Esophagus muscularis mucosa (tissue), 4 donors: ENCODE measurements at regions not wholly inside any gene's neighbourhood (a gene's known extent, or its start where the extent isn't known, plus 50 kb on each side); places are given as distances from the start of the nearest gene placed in this dataset.

Experiments
- DNase-seq: peaks from one replicate; pipeline ENCODE4 v3.0.0-alpha.2; 2017; ENCODE audit errors: extremely low spot score
- H3K27ac ChIP-seq, 4 donors: fragments of 200-600 bp; sonication (generic); replicated peaks in 1 of 4; 1 replicate in 3 of 4; 2 replicates in 1 of 4; pipeline ENCODE4 v1.5.1; 2016 to 2019; ENCODE audit warnings: mild to moderate bottlenecking in 1 of 4
- H3K27me3 ChIP-seq, 4 donors: fragments of 200-600 bp; sonication (generic); one replicate each; pipeline versions ENCODE4 v1.5.1 to v1.6.0; 2016 to 2019
- H3K36me3 ChIP-seq, 4 donors: fragments of 200-600 bp; sonication (generic); one replicate each; pipeline ENCODE4 v1.5.1; 2016 to 2019
- H3K4me1 ChIP-seq, 4 donors: fragments of 200-600 bp; sonication (generic); one replicate each; pipeline ENCODE4 v1.5.1; 2016 to 2019
- H3K4me3 ChIP-seq, 4 donors: fragments of 200-600 bp; sonication (generic); 1 replicate in 2 of 4; 2 replicates in 2 of 4; pipeline ENCODE4 v1.5.1; 2016 to 2019; ENCODE audit warnings: mild to moderate bottlenecking in 4 of 4, moderate library complexity in 1 of 4
- H3K9me3 ChIP-seq, 4 donors: fragments of 200-600 bp; sonication (generic); 1 replicate in 3 of 4; 2 replicates in 1 of 4; pipeline ENCODE4 v1.5.1; 2016 to 2019
- EP300 ChIP-seq: sonication (generic); formaldehyde crosslinking; IDR thresholded peaks from one replicate; pipeline ENCODE4 v1.6.1; 2017; ENCODE audit warnings: antibody characterized with exemption
- POLR2A ChIP-seq: fragments of 450-650 bp; IDR thresholded peaks from one replicate; pipeline ENCODE4 v1.6.1; 2017; ENCODE audit warnings: antibody characterized with exemption, moderate library complexity, mild to moderate bottlenecking, low read depth
- POLR2AphosphoS5 ChIP-seq, 2 donors: sonication (generic); formaldehyde crosslinking; IDR thresholded peaks; one replicate each; pipeline ENCODE4 v1.6.1; 2017; ENCODE audit warnings: antibody characterized with exemption in 2 of 2
- WGBS: methylation state at CpG from one replicate; pipeline ENCODE4 v1.1.5; 2018; 5-methylcytosine and 5-hydroxymethylcytosine counted together
- intact Hi-C: fragments of 100-400 bp; cut with DNase I; formaldehyde crosslinking; loops from one replicate; pipeline ENCODE4 v1.15.1; 2023
- TF ChIP-seq, protein P1 (sequence below), 3 experiments: fragments of 200-600 bp in 2 of 3; fragments of 450-650 bp in 1 of 3; sonication (generic) in 2 of 3; IDR thresholded peaks; one replicate each; pipeline ENCODE4 v1.5.1; 2017 to 2019; ENCODE audit warnings: antibody characterized with exemption in 3 of 3, mild to moderate bottlenecking in 2 of 3, moderate library complexity in 1 of 3

DNA sequence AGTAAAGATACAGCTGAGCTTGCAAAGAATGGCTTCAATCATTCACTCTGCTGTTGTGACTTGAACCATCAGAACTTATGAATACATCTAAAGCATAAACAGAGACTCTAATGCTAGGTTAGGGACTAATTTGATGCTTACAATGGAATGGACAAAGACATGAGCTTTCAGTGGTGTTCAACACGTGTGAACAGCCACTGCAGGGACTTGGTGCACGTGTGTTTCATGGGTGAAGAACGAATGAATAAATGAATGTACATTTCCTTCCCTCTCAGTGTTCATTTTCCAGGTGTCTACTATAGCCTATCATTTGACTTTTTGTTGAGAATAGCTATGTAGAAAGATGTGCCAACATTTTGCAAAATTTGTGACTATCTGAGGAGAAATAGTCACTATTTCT, 98.3 kb downstream of the VIP start:
- intact Hi-C loops, result no loop called here
- Histone ChIP-seq H3K27ac (no peak overlapping the region), H3K27me3 (no peaks in the 10 kb centered on the region), H3K4me3 (no peak overlapping the region), H3K4me1 (no peaks in the 10 kb centered on the region), H3K36me3 (no peaks in the 10 kb centered on the region), H3K9me3 (no peaks in the 10 kb centered on the region)
- no peak for DNase-seq
- no peak for TF ChIP-seq POLR2A
- no peak for TF ChIP-seq POLR2AphosphoS5 (IDR thresholded peaks at IDR 0.05)
- no peak for TF ChIP-seq EP300
- TF ChIP-seq, protein P1, sequence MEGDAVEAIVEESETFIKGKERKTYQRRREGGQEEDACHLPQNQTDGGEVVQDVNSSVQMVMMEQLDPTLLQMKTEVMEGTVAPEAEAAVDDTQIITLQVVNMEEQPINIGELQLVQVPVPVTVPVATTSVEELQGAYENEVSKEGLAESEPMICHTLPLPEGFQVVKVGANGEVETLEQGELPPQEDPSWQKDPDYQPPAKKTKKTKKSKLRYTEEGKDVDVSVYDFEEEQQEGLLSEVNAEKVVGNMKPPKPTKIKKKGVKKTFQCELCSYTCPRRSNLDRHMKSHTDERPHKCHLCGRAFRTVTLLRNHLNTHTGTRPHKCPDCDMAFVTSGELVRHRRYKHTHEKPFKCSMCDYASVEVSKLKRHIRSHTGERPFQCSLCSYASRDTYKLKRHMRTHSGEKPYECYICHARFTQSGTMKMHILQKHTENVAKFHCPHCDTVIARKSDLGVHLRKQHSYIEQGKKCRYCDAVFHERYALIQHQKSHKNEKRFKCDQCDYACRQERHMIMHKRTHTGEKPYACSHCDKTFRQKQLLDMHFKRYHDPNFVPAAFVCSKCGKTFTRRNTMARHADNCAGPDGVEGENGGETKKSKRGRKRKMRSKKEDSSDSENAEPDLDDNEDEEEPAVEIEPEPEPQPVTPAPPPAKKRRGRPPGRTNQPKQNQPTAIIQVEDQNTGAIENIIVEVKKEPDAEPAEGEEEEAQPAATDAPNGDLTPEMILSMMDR (IDR thresholded peaks at IDR 0.05), result no peak
- 80% methylated on average over 3 of the region's 3 CpGs for WGBS

DNA sequence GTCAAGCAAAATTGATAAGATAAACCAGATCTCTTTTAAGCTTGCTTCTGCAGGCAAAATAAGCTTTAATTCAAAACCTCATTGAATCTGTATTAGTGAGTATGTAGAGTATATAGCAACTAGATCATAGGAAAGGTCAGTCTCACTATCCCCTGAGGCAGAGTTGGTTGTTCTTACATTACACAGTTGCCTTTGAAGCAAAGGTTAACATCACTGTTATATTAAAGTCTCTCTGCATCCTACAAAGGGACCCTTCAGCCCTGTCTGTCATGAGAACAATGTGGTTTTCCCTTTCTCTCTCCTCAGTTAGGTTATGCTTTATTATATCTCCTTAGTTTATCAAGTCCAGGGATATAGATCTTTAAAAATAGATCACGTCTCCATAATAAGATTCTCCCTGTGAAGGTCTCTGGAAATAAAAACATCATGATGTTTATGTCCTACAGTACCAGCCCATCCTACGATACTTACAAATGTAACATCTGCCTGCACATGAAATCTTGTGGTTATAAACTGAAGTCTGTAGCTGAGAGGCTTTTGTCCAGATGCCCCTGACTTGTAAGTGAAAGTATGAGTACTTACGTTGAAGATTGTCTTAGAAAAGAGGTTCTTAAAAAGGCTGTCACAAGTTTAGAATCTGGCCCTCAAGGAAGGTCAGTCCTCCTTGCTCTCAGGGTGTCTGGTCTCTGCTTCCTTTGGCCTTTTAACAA, 103.6 kb downstream of the VIP start:
- Histone ChIP-seq H3K9me3 (no peaks in the 10 kb centered on the region), H3K27ac (no peak overlapping the region), H3K4me3 (no peak overlapping the region), H3K36me3 (no peaks in the 10 kb centered on the region), H3K27me3 (peaks cover 0 to 5% (median 0%) of the 10 kb centered on the region in 4 donors), H3K4me1 (no peaks in the 10 kb centered on the region)
- WGBS, result 66% methylated on average over 3 of the region's 3 CpGs
- DNase-seq, result no peak
- intact Hi-C loops, result no loop called here
- TF ChIP-seq EP300, result no peak

DNA sequence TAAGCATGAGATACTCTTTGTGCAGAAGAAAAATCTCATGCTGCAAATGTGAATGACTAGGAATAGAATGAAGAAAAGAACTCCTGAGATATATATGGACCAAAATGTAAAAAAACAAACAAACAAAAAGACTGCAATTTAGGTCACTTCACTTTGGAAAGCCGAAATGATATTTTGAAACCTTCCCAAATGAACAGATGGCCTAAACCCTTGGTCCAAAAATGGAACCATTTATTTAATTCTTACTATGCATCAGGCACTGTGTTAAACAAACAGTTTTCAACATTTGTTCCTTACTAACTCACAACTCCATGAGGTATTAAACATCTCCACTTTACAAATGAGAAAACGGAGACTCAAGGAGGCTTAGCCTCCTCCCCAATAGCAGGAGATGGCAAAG, 107.5 kb downstream of the VIP start:
- peaks cover 0 to 5% (median 0%) of the 10 kb centered on the region in 4 donors for H3K27me3 ChIP-seq
- TF ChIP-seq EP300 (no peak), POLR2AphosphoS5 (IDR thresholded peaks at IDR 0.05) (no peak), POLR2A (no peak)
- TF ChIP-seq, protein P1 (IDR thresholded peaks at IDR 0.05), result no peak
- WGBS, result 40% methylated on average over 2 of the region's 2 CpGs
- no peak for DNase-seq
- H3K36me3 ChIP-seq, result no peaks in the 10 kb centered on the region
- H3K4me3 ChIP-seq, result no peak overlapping the region
- H3K27ac ChIP-seq, result no peak overlapping the region
- H3K4me1 ChIP-seq, result no peaks in the 10 kb centered on the region
- no peaks in the 10 kb centered on the region for H3K9me3 ChIP-seq
- intact Hi-C loops, result no loop called here

DNA sequence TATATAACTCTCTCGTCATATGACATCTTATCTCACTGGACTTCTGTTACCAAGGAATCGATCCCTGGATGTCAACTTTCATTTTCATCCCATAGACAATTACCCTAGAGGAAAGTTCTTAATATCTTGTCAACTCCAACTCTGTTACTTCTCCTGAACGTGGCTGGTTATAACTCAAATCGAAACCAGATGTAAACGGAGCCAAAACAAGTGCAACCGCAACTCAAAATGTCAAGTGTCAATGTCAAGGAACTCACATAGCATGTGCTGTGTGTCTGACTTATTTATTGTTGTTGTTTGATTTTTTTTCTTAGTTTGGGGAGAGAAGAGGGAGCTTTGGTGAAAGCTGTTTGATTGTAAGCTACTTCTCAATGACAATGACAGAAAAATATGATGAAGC, 108.6 kb downstream of the VIP start:
- no peaks in the 10 kb centered on the region for H3K36me3 ChIP-seq
- DNase-seq, result no peak
- peaks cover 0 to 5% (median 0%) of the 10 kb centered on the region in 4 donors for H3K27me3 ChIP-seq
- WGBS, result 63% methylated on average over 6 of the region's 6 CpGs
- intact Hi-C loops, result no loop called here
- H3K4me3 ChIP-seq, result no peak overlapping the region
- no peak overlapping the region for H3K27ac ChIP-seq
- no peaks in the 10 kb centered on the region for H3K4me1 ChIP-seq
- no peaks in the 10 kb centered on the region for H3K9me3 ChIP-seq
- TF ChIP-seq POLR2AphosphoS5 (IDR thresholded peaks at IDR 0.05) (no peak), POLR2A (no peak), EP300 (no peak)
- TF ChIP-seq, protein P1 (IDR thresholded peaks at IDR 0.05), result no peak

DNA sequence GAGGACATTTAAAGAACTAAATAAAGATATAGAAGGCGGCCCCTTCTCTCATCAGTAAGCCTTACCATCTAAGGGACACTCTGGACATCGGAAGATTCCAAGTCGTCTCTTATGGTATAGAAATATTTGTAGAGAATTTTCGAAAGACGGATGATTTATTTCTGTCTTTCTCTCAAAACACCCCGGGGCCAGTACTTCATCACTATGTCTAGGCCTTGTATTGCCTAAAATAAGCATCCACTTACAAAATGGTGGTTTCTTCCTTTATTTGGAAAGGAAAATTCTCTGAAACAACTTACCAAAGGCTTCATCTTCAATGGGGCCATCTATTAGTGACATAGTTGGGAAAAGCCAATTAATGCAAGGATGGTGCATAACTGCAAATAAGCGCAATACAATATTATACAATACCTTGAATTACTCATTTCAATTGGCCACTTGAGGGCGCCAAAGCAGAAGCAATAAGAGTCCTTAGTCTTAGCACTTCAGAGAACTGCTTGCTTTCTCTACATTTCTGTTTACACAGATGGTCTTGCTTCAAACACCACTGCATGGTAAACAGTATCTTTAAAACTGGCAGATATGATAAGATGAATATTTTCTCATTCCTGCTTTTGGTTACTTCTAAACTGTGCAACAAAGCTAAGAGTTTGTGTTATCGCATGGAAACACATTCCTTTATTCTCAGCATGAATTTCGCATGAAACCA, 113.2 kb downstream of the VIP start:
- H3K4me3 ChIP-seq, result no peak overlapping the region
- peaks cover 0 to 4% (median 0%) of the 10 kb centered on the region in 4 donors for H3K27me3 ChIP-seq
- no peaks in the 10 kb centered on the region for H3K36me3 ChIP-seq
- no peak for TF ChIP-seq POLR2A
- TF ChIP-seq, protein P1 (IDR thresholded peaks at IDR 0.05), result peak; percentile 56 to 60 (median 57)
- TF ChIP-seq EP300, result no peak
- no peak overlapping the region for H3K27ac ChIP-seq
- no peaks in the 10 kb centered on the region for H3K4me1 ChIP-seq
- intact Hi-C loops, result loop anchor here (5.0 kb wide), 2 partner anchors 84 to 159 kb away; no protein-coding TSS in a partner anchor
- 65% methylated on average over 10 of the region's 10 CpGs for WGBS
- no peak for DNase-seq
- no peaks in the 10 kb centered on the region for H3K9me3 ChIP-seq
